Endothelial cell of umbilical vein (primary cell): ENCODE measurements at regions not wholly inside any gene's neighbourhood (a gene's known extent, or its start where the extent isn't known, plus 50 kb on each side); places are given as distances from the start of the nearest gene placed in this dataset.

Experiments used
- CTCF ChIP-seq, 2 donors: IDR thresholded peaks; 1 replicate in 1 of 2; 2 replicates in 1 of 2; pipeline ENCODE4 v1.5.1; 2011; ENCODE audit warnings: low read length in 2 of 2, mild to moderate bottlenecking in 2 of 2, moderate library complexity in 2 of 2, control low read depth in 1 of 2, inconsistent platforms in 1 of 2, low read depth in 1 of 2; ENCODE audit not compliant: insufficient read depth in 1 of 2; ENCODE audit errors: extremely low read depth in 1 of 2
- JUN ChIP-seq: IDR thresholded peaks from 2 replicates; pipeline ENCODE4 v1.6.1; 2011; ENCODE audit warnings: borderline replicate concordance, low read depth; ENCODE audit not compliant: insufficient read length, insufficient read depth
- POLR2A ChIP-seq: IDR thresholded peaks from 2 replicates; pipeline ENCODE4 v1.6.1; 2012; ENCODE audit warnings: low read depth, mild to moderate bottlenecking, control low read depth, low read length
- POLR2AphosphoS5 ChIP-seq: IDR thresholded peaks from 2 replicates; pipeline ENCODE4 v1.6.1; 2012; ENCODE audit warnings: low read depth, mild to moderate bottlenecking, control low read depth, low read length, moderate library complexity; ENCODE audit not compliant: insufficient read depth

GRCh38 chr2:2746731-2747130, 415.7 kb upstream of the MYT1L start:
- TF ChIP-seq CTCF (IDR thresholded peaks at IDR 0.05; ENCODE audit: extremely low read depth in 1 of 2, insufficient read depth in 1 of 2, low read depth in 1 of 2, low read length in 2 of 2) (no peak), POLR2A (no peak), POLR2AphosphoS5 (no peak), JUN (no peak)
